Epithelial cell of esophagus (primary cell): ENCODE measurements at regions not wholly inside any gene's neighbourhood (a gene's known extent, or its start where the extent isn't known, plus 50 kb on each side); places are given as distances from the start of the nearest gene placed in this dataset.
"Not testable (repeated sequence)": the region's sequence is repeated elsewhere in the genome, so short reads cannot be mapped to it uniquely, and the experiment has no call there.

Source experiments
- DNase-seq: peaks from one replicate; pipeline ENCODE4 v3.0.0; 2010; ENCODE audit warnings: low read depth
- H3K4me3 ChIP-seq: 2 replicates; pipeline ENCODE4 v1.5.1; 2011; ENCODE audit warnings: mild to moderate bottlenecking, low read length, control low read depth

GRCh38 chr12:8384686-8385085, 71.1 kb upstream of the CLEC6A start:
- not testable (repeated sequence) for H3K4me3 ChIP-seq, DNase-seq

- DNase-seq, H3K4me3 ChIP-seq: not testable (repeated sequence)
Measured at GRCh38 chr12:8385431-8385830, 70.3 kb upstream of the CLEC6A start.

- not testable (repeated sequence) for DNase-seq, H3K4me3 ChIP-seq
Measured at GRCh38 chr12:8386661-8387060, 69.1 kb upstream of the CLEC6A start.

GRCh38 chr12:8389296-8389695, 66.5 kb upstream of the CLEC6A start:
- not testable (repeated sequence) for H3K4me3 ChIP-seq, DNase-seq

GRCh38 chr12:8390001-8390777, 65.6 kb upstream of the CLEC6A start:
- H3K4me3 ChIP-seq: peak overlapping the region; percentile 30
- peak; percentile 7 for DNase-seq

GRCh38 chr12:8396225-8397071, 59.3 kb upstream of the CLEC6A start:
- H3K4me3 ChIP-seq: peak overlapping the region; percentile 16
- DNase-seq: peak; percentile 25

- DNase-seq, H3K4me3 ChIP-seq: not testable (repeated sequence)
Measured at GRCh38 chr12:8397378-8397777, 58.4 kb upstream of the CLEC6A start.

GRCh38 chr12:8399496-8400034, 56.2 kb upstream of the CLEC6A start:
- H3K4me3 ChIP-seq, DNase-seq: not testable (repeated sequence)

- not testable (repeated sequence) for DNase-seq
Measured at GRCh38 chr12:8403834-8404233, 51.9 kb upstream of the CLEC6A start.

GRCh38 chr12:8404341-8404740, 51.4 kb upstream of the CLEC6A start:
- H3K4me3 ChIP-seq, DNase-seq: not testable (repeated sequence)

More at GRCh38 chr12:8403834-8404233, 51.9 kb upstream of the CLEC6A start:
- H3K4me3 ChIP-seq: not testable (repeated sequence)
